MM.1S (cell line): ENCODE measurements at regions not wholly inside any gene's neighbourhood (a gene's known extent, or its start where the extent isn't known, plus 50 kb on each side); places are given as distances from the start of the nearest gene placed in this dataset.

ENCODE experiments used
- DNase-seq: peaks from one replicate; pipeline ENCODE4 v3.0.0-alpha.2; 2015
- H2AFZ ChIP-seq: fragments of 300-600 bp; sonication (generic); 2 replicates; pipeline ENCODE4 v1.6.0; 2016; ENCODE audit warnings: antibody characterized with exemption, low read length
- H3F3A ChIP-seq: fragments of 300-600 bp; sonication (generic); 2 replicates; pipeline ENCODE4 v1.6.1; 2016; ENCODE audit warnings: mild to moderate bottlenecking, antibody characterized with exemption, low read length, moderate library complexity, mixed read lengths; ENCODE audit not compliant: insufficient read depth
- H3K27ac ChIP-seq: fragments of 300-600 bp; sonication (generic); 2 replicates; pipeline ENCODE4 v1.5.1; 2016; ENCODE audit warnings: mild to moderate bottlenecking, low read length
- H3K27me3 ChIP-seq: fragments of 300-600 bp; sonication (generic); replicated peaks from 2 replicates; pipeline ENCODE4 v1.6.0; 2016; ENCODE audit warnings: low read length; ENCODE audit not compliant: insufficient read depth
- H3K36me3 ChIP-seq: fragments of 300-600 bp; sonication (generic); replicated peaks from 2 replicates; pipeline ENCODE4 v1.6.1; 2016; ENCODE audit warnings: mild to moderate bottlenecking, low read length, mixed read lengths; ENCODE audit not compliant: insufficient read depth
- H3K4me1 ChIP-seq: fragments of 300-600 bp; sonication (generic); 2 replicates; pipeline ENCODE4 v1.6.1; 2016; ENCODE audit warnings: low read length, mixed read lengths
- H3K4me2 ChIP-seq: fragments of 300-600 bp; sonication (generic); 2 replicates; pipeline ENCODE4 v1.6.0; 2016; ENCODE audit warnings: low read depth, low read length
- H3K4me3 ChIP-seq: fragments of 300-600 bp; sonication (generic); 2 replicates; pipeline ENCODE4 v1.5.1; 2016; ENCODE audit warnings: low read length, mixed read lengths
- H3K79me2 ChIP-seq: fragments of 300-600 bp; sonication (generic); 2 replicates; pipeline ENCODE4 v1.6.1; 2016; ENCODE audit warnings: mixed run types, low read length, mixed read lengths
- H3K9ac ChIP-seq: fragments of 300-600 bp; sonication (generic); 2 replicates; pipeline ENCODE4 v1.6.1; 2016; ENCODE audit warnings: low read length, mixed read lengths
- H3K9me2 ChIP-seq: fragments of 300-600 bp; sonication (generic); replicated peaks from 2 replicates; pipeline ENCODE4 v1.6.1; 2016; ENCODE audit warnings: mild to moderate bottlenecking, low read length, mixed read lengths; ENCODE audit not compliant: insufficient read depth
- H3K9me3 ChIP-seq: fragments of 300-600 bp; sonication (generic); replicated peaks from 2 replicates; pipeline ENCODE4 v1.6.1; 2016; ENCODE audit warnings: mild to moderate bottlenecking, low read length, mixed read lengths; ENCODE audit not compliant: insufficient read depth
- H4K20me1 ChIP-seq: fragments of 300-600 bp; sonication (generic); 2 replicates; pipeline ENCODE4 v1.6.1; 2016; ENCODE audit warnings: mild to moderate bottlenecking, low read length, moderate library complexity, mixed read lengths; ENCODE audit not compliant: insufficient read depth
- EZH2 ChIP-seq: fragments of 300-600 bp; sonication (generic); optimal IDR thresholded peaks from 2 replicates; pipeline ENCODE3; 2017; ENCODE audit warnings: low read depth, mild to moderate bottlenecking, antibody characterized with exemption, low read length, mixed read lengths
- EZH2phosphoT487 ChIP-seq: fragments of 300-600 bp; sonication (generic); IDR thresholded peaks from 2 replicates; pipeline ENCODE4 v1.6.1; 2018; ENCODE audit warnings: antibody characterized with exemption, low read length
- TF ChIP-seq, protein P1 (sequence below): fragments of 300-600 bp; sonication (generic); IDR thresholded peaks from 2 replicates; pipeline ENCODE4 v1.5.1; 2016; ENCODE audit warnings: antibody characterized with exemption, low read length, mixed read lengths

DNA sequence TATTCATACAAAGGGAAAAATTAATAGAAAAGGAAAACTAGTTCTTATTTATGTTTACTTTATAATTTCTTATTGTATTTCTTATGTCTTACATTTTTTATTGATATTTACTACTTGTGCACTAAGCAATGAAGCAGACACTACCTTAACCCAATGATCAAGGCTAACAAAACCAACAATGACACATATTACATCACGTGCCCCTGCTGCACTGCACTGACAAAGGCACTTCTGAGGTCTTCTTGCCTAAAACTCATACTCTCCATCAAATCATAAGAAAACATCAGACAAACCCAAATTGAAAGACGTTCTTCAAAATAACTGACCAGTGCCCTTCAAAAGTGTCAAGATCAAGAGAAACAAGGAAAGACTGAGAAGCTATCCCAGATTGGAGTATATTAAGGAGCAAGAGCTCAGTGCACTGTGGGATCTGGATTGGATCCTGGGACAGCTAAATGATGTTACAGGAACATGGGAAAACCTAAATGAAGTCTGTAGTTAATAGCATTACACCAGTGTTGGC lies 230.9 kb downstream of the AUH start:
- TF ChIP-seq EZH2: no peak
- no peak for TF ChIP-seq EZH2phosphoT487
- TF ChIP-seq, protein P1, sequence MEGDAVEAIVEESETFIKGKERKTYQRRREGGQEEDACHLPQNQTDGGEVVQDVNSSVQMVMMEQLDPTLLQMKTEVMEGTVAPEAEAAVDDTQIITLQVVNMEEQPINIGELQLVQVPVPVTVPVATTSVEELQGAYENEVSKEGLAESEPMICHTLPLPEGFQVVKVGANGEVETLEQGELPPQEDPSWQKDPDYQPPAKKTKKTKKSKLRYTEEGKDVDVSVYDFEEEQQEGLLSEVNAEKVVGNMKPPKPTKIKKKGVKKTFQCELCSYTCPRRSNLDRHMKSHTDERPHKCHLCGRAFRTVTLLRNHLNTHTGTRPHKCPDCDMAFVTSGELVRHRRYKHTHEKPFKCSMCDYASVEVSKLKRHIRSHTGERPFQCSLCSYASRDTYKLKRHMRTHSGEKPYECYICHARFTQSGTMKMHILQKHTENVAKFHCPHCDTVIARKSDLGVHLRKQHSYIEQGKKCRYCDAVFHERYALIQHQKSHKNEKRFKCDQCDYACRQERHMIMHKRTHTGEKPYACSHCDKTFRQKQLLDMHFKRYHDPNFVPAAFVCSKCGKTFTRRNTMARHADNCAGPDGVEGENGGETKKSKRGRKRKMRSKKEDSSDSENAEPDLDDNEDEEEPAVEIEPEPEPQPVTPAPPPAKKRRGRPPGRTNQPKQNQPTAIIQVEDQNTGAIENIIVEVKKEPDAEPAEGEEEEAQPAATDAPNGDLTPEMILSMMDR: no peak
- H2AFZ ChIP-seq: no peak overlapping the region
- H3K4me1 ChIP-seq: no peaks in the 10 kb centered on the region
- no peaks in the 10 kb centered on the region for H3K27me3 ChIP-seq
- H3K9ac ChIP-seq: no peak overlapping the region
- no peaks in the 10 kb centered on the region for H3F3A ChIP-seq
- H3K27ac ChIP-seq: no peak overlapping the region
- H3K9me3 ChIP-seq: no peaks in the 10 kb centered on the region
- no peaks in the 10 kb centered on the region for H4K20me1 ChIP-seq
- no peaks in the 10 kb centered on the region for H3K79me2 ChIP-seq
- peaks cover 7% of the 10 kb centered on the region; the same call in 1 of the 2 replicates for H3K36me3 ChIP-seq
- no peak overlapping the region for H3K4me2 ChIP-seq
- H3K4me3 ChIP-seq: no peak overlapping the region
- H3K9me2 ChIP-seq: no peaks in the 10 kb centered on the region
- no peak for DNase-seq

DNA sequence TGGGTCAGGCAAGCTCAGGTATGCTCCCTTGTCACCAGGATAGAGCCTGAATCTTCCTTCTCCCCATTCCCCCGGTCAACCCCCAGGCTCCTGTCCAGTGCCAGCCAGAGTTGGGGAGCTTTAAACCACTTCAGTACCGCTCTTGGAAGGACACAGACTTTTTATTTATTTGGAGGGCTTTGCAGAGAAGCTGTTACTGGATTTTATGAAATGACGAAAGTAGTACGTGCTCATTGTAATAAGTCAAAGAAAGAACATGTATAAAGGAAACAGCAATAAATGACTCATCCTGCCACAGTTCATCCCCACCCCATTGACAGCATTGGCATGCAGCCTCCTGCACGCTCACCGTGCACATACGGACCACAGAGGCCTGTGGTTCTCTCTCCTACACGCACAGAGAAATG lies 230.3 kb downstream of the AUH start:
- Histone ChIP-seq H3K36me3 (peaks cover 7% of the 10 kb centered on the region; the same call in 1 of the 2 replicates), H2AFZ (no peak overlapping the region), H3K27me3 (no peaks in the 10 kb centered on the region), H3K27ac (no peak overlapping the region), H3K9me3 (no peaks in the 10 kb centered on the region), H3K79me2 (no peaks in the 10 kb centered on the region), H3K4me2 (no peak overlapping the region), H3F3A (no peaks in the 10 kb centered on the region), H3K9me2 (no peaks in the 10 kb centered on the region), H3K9ac (no peak overlapping the region), H3K4me1 (no peaks in the 10 kb centered on the region), H4K20me1 (no peaks in the 10 kb centered on the region), H3K4me3 (no peak overlapping the region)
- DNase-seq: no peak
- TF ChIP-seq EZH2phosphoT487 (no peak), EZH2 (no peak)
- TF ChIP-seq, protein P1: no peak

DNA sequence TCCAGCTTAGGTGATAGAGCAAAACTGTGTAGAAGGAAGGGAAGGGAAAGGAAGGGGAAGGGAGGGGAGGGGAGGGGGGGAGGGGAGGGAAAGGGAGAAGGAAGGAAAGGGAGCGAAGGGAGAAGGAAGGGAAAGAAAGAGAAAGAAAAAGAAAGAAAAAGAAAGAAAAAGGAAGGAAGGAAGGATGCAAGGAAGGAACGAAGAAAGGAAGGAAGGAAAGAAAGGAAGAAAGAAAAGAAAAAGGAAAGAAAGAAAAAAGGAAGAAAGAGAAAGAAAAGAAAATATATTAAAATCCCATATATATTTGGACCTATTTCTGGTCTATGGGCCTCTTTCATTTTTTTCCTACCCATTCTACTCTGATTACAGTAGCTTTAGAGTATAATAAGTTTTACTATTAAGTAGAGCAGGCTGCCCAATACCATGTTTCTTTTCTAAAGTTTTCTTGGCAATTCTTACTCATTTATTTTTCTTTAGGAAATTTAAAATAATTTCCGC lies 229.1 kb downstream of the AUH start:
- no peaks in the 10 kb centered on the region for H4K20me1 ChIP-seq
- DNase-seq: no peak
- no peaks in the 10 kb centered on the region for H3K27me3 ChIP-seq
- no peaks in the 10 kb centered on the region for H3F3A ChIP-seq
- H3K27ac ChIP-seq: no peak overlapping the region
- no peak overlapping the region for H2AFZ ChIP-seq
- no peaks in the 10 kb centered on the region for H3K79me2 ChIP-seq
- no peaks in the 10 kb centered on the region for H3K4me1 ChIP-seq
- no peaks in the 10 kb centered on the region for H3K9me3 ChIP-seq
- TF ChIP-seq, protein P1: no peak
- TF ChIP-seq EZH2phosphoT487 (no peak), EZH2 (no peak)
- no peak overlapping the region for H3K4me3 ChIP-seq
- H3K9ac ChIP-seq: no peak overlapping the region
- peaks cover 7% of the 10 kb centered on the region; the same call in 1 of the 2 replicates for H3K36me3 ChIP-seq
- H3K4me2 ChIP-seq: no peak overlapping the region
- no peaks in the 10 kb centered on the region for H3K9me2 ChIP-seq
